Ovary (tissue), 3 donors: ENCODE measurements at regions not wholly inside any gene's neighbourhood (a gene's known extent, or its start where the extent isn't known, plus 50 kb on each side); places are given as distances from the start of the nearest gene placed in this dataset.

Experiments used
- CTCF ChIP-seq, 3 donors: fragments of 450-650 bp in 2 of 3; fragments of 200-600 bp in 1 of 3; IDR thresholded peaks; one replicate each; pipeline versions ENCODE4 v1.5.1 to v1.8.0; 2016 to 2022; ENCODE audit warnings: antibody characterized with exemption in 3 of 3, mild to moderate bottlenecking in 1 of 3
- POLR2A ChIP-seq: fragments of 450-650 bp; IDR thresholded peaks from one replicate; pipeline ENCODE4 v1.6.1; 2017; ENCODE audit warnings: antibody characterized with exemption, mild to moderate bottlenecking, moderate library complexity
- donor health status: DM: no; HTN: no; CAD: no.

GRCh38 chr13:21318891-21319532 is 140.1 kb downstream of the ZDHHC20 start:
- TF ChIP-seq CTCF (IDR thresholded peaks at IDR 0.05) (no peak), POLR2A (no peak)
